Lower leg skin (tissue), 4 donors: ENCODE measurements at regions not wholly inside any gene's neighbourhood (a gene's known extent, or its start where the extent isn't known, plus 50 kb on each side); places are given as distances from the start of the nearest gene placed in this dataset.

Source experiments
- DNase-seq, 2 donors: peaks; one replicate each; pipeline ENCODE4 v3.0.0-alpha.2; 2019; ENCODE audit warnings: low spot score in 2 of 2
- H3K4me3 ChIP-seq: fragments of 200-600 bp; sonication (generic); 2 replicates; pipeline ENCODE4 v1.5.1; 2017; ENCODE audit warnings: mild to moderate bottlenecking, low read depth; ENCODE audit not compliant: poor library complexity, severe bottlenecking
- POLR2A ChIP-seq, 2 donors: fragments of 450-650 bp; IDR thresholded peaks; one replicate each; pipeline ENCODE4 v1.6.1; 2016 to 2017; ENCODE audit warnings: antibody characterized with exemption in 2 of 2, mild to moderate bottlenecking in 1 of 2, moderate library complexity in 1 of 2
- WGBS, 2 donors: methylation state at CpG; one replicate each; pipeline ENCODE4 v1.1.5; 2018; 5-methylcytosine and 5-hydroxymethylcytosine counted together
- intact Hi-C: fragments of 100-400 bp; cut with DNase I; formaldehyde crosslinking; loops from one replicate; pipeline ENCODE4 v1.15.0; 2023; ENCODE audit warnings: low total_unique reads
- TF ChIP-seq, protein P1 (sequence below), 3 donors: fragments of 450-650 bp; IDR thresholded peaks; one replicate each; pipeline ENCODE4 v1.5.1; 2016; ENCODE audit warnings: antibody characterized with exemption in 3 of 3, mild to moderate bottlenecking in 3 of 3, moderate library complexity in 2 of 3

GRCh38 chr5:35409361-35409760 is 179.1 kb upstream of the PRLR start:
- H3K4me3 ChIP-seq, result no peak overlapping the region
- DNase-seq, result no peak
- intact Hi-C loops, result no loop called here
- TF ChIP-seq, protein P1, sequence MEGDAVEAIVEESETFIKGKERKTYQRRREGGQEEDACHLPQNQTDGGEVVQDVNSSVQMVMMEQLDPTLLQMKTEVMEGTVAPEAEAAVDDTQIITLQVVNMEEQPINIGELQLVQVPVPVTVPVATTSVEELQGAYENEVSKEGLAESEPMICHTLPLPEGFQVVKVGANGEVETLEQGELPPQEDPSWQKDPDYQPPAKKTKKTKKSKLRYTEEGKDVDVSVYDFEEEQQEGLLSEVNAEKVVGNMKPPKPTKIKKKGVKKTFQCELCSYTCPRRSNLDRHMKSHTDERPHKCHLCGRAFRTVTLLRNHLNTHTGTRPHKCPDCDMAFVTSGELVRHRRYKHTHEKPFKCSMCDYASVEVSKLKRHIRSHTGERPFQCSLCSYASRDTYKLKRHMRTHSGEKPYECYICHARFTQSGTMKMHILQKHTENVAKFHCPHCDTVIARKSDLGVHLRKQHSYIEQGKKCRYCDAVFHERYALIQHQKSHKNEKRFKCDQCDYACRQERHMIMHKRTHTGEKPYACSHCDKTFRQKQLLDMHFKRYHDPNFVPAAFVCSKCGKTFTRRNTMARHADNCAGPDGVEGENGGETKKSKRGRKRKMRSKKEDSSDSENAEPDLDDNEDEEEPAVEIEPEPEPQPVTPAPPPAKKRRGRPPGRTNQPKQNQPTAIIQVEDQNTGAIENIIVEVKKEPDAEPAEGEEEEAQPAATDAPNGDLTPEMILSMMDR (IDR thresholded peaks at IDR 0.05), result no peak
- no peak for TF ChIP-seq POLR2A (IDR thresholded peaks at IDR 0.05)
- 87 to 97% methylated on average over 1 of the region's 1 CpG for WGBS, 2 donors

- no peak overlapping the region for H3K4me3 ChIP-seq
- TF ChIP-seq POLR2A (IDR thresholded peaks at IDR 0.05), result no peak
- 74 to 86% methylated on average over 2 of the region's 2 CpGs for WGBS, 2 donors
- DNase-seq, result no peak
- intact Hi-C loops, result no loop called here
Measured at GRCh38 chr5:35408146-35408545, 177.9 kb upstream of the PRLR start.

DNA sequence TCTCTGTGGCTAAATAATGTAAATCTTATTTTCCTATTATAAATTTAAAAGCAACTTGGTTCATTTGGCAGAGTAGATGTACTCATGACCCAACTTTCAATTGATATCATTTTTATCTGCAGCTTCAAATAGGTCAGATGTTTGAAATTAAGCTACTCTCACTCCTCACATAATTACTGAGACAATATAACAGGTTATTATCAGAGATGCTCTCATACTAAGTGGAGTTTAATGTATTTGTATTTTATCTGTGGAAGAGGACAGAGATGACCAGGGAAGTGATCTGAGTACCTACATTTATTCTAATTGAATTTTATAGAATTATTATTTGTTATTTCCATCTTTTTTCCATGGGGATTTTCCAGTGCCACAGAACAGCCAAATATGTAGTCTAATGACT is 177.4 kb upstream of the PRLR start:
- H3K4me3 ChIP-seq, result no peak overlapping the region
- DNase-seq, result no peak
- TF ChIP-seq POLR2A (IDR thresholded peaks at IDR 0.05), result no peak
- TF ChIP-seq, protein P1 (IDR thresholded peaks at IDR 0.05), result no peak
- intact Hi-C loops, result no loop called here

DNA sequence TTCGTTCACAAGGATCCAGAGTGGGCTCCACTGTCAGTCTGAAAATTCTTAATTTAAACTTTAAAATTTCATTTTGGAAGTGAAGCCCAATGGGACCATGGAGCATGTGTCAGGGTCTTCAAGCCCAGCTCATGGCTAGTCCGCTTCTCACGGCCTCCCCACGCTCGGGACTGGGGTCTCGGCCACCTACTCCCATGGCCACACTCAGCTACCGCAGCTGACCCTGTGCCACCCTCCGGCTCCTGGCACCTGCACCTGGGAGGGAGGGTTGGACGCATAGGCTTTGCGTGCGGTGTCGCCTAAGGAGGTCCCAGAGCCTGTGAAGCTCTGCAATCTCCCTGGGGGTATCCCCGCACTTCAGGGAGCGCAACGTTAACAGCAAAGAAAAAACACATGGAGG is 175.7 kb upstream of the PRLR start:
- no peak overlapping the region for H3K4me3 ChIP-seq
- intact Hi-C loops, result no loop called here
- WGBS, 2 donors, result 94 to 98% methylated on average over 15 of the region's 15 CpGs
- TF ChIP-seq, protein P1 (IDR thresholded peaks at IDR 0.05), result no peak
- no peak for TF ChIP-seq POLR2A (IDR thresholded peaks at IDR 0.05)
- peak in 1 of 2 donors; percentile 59 for DNase-seq

- no peak overlapping the region for H3K4me3 ChIP-seq
- DNase-seq, result no peak
- no peak for TF ChIP-seq POLR2A (IDR thresholded peaks at IDR 0.05)
- TF ChIP-seq, protein P1 (IDR thresholded peaks at IDR 0.05), result no peak
- 91 to 96% methylated on average over 9 of the region's 9 CpGs for WGBS, 2 donors
- intact Hi-C loops, result no loop called here
Measured at GRCh38 chr5:35404701-35405100, 174.4 kb upstream of the PRLR start.

- intact Hi-C loops, result no loop called here
- 87 to 88% methylated on average over 4 of the region's 4 CpGs for WGBS, 2 donors
- H3K4me3 ChIP-seq, result no peak overlapping the region
- no peak for DNase-seq
- TF ChIP-seq, protein P1 (IDR thresholded peaks at IDR 0.05), result no peak
- no peak for TF ChIP-seq POLR2A (IDR thresholded peaks at IDR 0.05)
Measured at GRCh38 chr5:35393901-35394300, 163.6 kb upstream of the PRLR start.
